ENCODE measurements at regions not wholly inside any gene's neighbourhood (a gene's known extent, or its start where the extent isn't known, plus 50 kb on each side); places are given as distances from the start of the nearest gene placed in this dataset.
"Not testable (repeated sequence)": the region's sequence is repeated elsewhere in the genome, so short reads cannot be mapped to it uniquely, and the experiment has no call there.

DNA sequence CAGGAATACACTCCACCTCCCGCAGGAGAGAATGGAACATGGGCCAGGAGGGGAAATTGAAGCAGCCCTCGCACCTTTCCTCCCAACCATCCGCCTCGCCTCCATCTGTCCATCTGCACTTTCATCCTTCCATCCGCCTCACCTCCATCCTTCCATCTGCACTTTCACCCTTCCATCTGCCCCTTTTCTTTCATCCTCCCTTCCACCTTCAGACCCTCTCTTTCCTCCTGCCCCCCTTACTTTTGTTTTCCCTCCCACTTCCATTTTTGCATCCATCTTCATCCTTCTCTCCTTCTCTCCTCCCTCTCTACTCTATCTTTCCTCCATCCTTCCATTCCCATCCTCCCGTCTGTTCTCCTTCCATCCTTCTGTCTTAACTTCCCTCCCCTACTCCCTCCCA, 92.2 kb upstream of the ZNF536 start:
- H3K27me3 ChIP-seq (ENCODE audit: control insufficient read depth, insufficient read depth, low read length) = no peaks in the 10 kb centered on the region
- no peaks in the 10 kb centered on the region for H3K36me3 ChIP-seq (replicated peaks; ENCODE audit: control insufficient read depth, insufficient read depth, low read length)
- H3K4me3 ChIP-seq (ENCODE audit: insufficient read depth, low read depth, low read length) = no peak overlapping the region
- no peak for DNase-seq

DNA sequence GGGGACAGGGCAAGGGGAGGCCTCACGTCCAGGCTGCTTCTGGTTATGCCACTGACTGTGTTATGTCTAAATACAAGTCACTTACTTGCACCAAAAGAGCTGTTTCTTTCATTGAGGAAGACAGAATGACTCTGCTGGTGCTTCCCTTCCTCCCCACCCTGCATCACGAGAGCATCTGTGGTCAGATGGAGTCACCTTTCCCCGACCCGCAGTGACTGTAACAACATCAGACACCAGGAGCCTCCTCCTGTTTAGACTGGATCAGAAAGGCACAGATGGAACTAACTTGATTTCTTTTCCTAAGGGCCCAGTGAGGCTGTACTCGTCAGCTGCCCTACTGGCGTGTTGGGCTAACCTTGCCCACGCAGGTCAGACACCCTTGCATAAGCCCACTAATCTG, 90.3 kb upstream of the ZNF536 start:
- no peak for DNase-seq
- no peak overlapping the region for H3K4me3 ChIP-seq (ENCODE audit: insufficient read depth, low read depth, low read length)
- no peaks in the 10 kb centered on the region for H3K36me3 ChIP-seq (replicated peaks; ENCODE audit: control insufficient read depth, insufficient read depth, low read length)
- no peaks in the 10 kb centered on the region for H3K27me3 ChIP-seq (ENCODE audit: control insufficient read depth, insufficient read depth, low read length)

DNA sequence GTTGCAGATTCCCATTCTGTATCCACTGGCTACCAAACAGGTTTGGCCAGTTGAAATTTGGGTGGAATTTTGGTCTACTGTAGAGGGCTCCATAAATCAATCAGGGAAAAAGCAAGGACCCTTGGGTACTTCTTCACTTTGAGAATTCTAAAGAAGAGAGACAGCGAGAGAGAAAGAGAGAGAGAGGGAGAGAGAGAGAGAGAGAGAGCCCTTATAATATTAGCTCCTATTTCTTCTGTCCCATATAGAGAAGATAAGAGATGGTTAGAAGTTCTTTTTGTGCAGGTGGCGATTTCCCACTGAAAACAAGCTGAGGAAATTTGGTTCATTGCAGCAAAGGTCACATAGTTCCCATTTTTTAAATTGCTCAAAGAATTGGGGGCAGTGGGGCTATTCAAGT, 88.6 kb upstream of the ZNF536 start:
- H3K4me3 ChIP-seq (ENCODE audit: insufficient read depth, low read depth, low read length) = no peak overlapping the region
- no peak for DNase-seq
- no peaks in the 10 kb centered on the region for H3K36me3 ChIP-seq (replicated peaks; ENCODE audit: control insufficient read depth, insufficient read depth, low read length)
- H3K27me3 ChIP-seq (ENCODE audit: control insufficient read depth, insufficient read depth, low read length) = no peaks in the 10 kb centered on the region

DNA sequence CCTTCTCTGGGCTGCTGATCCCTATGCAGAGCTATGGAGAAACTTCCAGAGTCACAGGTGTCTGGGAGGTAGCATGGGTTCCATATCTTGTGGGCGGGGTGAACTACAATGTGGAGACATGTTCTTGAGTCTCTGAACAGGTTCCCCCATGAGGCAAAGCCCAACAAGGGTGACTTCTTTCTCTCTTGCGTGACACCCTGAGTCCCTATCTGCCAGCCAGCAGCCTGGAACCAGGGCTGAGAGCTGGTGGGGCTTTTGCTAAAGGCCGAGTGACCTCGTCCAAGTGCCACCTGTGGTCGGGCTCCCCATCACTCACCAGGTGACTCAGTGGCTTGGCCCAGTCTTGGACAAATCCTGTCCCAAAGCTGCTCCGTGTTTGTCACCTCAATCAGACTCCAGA, 88.0 kb upstream of the ZNF536 start:
- DNase-seq = no peak
- no peak overlapping the region for H3K4me3 ChIP-seq (ENCODE audit: insufficient read depth, low read depth, low read length)
- H3K36me3 ChIP-seq (replicated peaks; ENCODE audit: control insufficient read depth, insufficient read depth, low read length) = no peaks in the 10 kb centered on the region
- no peaks in the 10 kb centered on the region for H3K27me3 ChIP-seq (ENCODE audit: control insufficient read depth, insufficient read depth, low read length)

DNA sequence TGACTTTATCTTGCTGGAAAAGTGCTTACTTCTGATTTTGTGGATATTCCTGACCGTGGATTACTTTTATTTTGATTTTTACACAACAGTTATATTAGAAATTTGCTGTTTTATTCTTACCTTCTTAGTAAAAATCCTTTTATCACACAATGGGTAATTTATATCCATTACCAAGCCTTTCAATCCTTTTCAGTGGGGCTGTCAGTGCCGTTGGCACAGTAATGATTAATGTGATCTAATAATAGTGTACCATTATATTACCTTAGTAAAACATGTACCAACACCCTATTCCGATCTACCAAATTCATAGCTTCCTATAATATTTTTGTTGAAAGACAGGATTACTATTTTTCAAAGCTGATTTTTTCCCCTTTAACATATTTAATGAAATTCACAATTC, 87.3 kb upstream of the ZNF536 start:
- no peaks in the 10 kb centered on the region for H3K36me3 ChIP-seq (replicated peaks; ENCODE audit: control insufficient read depth, insufficient read depth, low read length)
- no peak overlapping the region for H3K4me3 ChIP-seq (ENCODE audit: insufficient read depth, low read depth, low read length)
- DNase-seq = no peak
- no peaks in the 10 kb centered on the region for H3K27me3 ChIP-seq (ENCODE audit: control insufficient read depth, insufficient read depth, low read length)

DNA sequence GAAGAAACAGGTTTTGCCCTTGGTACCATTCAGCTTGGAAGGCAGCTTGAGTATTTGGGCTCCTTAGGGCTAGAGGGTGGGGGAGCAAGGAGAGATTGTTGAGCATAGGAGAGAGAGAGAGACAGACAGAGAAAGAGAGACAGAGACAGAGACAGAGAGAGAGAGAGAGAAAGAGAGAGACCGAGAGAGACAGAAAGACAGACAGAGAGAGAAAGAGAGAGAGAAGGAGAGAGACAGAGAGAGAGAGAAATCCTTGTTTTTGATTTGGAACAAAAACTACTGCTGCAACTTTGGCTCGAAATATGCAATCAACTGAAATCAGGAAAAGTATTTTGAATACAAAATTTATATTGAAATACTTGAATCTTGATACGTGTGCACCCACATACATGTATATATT, 85.8 kb upstream of the ZNF536 start:
- Histone ChIP-seq H3K36me3 (replicated peaks; ENCODE audit: control insufficient read depth, insufficient read depth, low read length) (no peaks in the 10 kb centered on the region), H3K4me3 (ENCODE audit: insufficient read depth, low read depth, low read length) (no peak overlapping the region), H3K27me3 (ENCODE audit: control insufficient read depth, insufficient read depth, low read length) (no peaks in the 10 kb centered on the region)
- no peak for DNase-seq

DNA sequence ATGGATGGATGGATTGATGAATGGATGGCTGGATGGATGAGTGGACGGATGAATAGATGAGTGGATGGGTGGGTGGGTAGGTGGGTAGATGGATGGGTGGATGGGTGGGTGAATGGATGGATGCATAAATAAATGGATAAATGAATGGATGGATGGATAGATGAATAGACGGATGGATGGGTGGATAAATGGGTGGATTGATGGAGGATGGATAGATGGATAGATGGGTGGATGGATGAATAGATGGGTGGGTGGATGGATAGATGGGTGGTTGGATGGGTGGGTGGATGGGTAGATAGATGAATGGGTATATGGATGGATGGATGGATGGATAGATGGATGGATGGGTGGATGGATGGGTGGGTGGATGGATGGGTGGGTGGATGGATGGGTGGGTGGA, 84.9 kb upstream of the ZNF536 start:
- no peak overlapping the region for H3K4me3 ChIP-seq (ENCODE audit: insufficient read depth, low read depth, low read length)
- no peaks in the 10 kb centered on the region for H3K36me3 ChIP-seq (replicated peaks; ENCODE audit: control insufficient read depth, insufficient read depth, low read length)
- no peak for DNase-seq
- H3K27me3 ChIP-seq (ENCODE audit: control insufficient read depth, insufficient read depth, low read length) = no peaks in the 10 kb centered on the region

DNA sequence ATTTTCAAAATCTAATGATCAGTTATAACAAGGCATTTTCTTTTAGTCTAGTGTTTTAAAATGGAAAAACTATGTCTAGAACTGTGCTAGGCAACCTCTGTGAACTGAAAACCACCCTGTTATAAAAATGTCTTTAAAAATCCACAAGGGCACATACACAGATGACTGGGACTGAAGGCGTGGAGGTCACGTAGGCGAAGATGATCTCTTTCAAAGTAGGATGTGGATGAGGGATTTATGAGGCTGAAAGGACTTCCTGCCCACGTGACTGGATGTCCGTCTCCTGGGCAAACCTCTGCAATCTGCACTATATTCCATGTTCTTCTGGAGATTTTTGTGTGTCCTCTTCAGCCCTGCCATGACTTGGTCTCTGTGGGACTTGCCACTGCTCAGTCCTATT, 84.2 kb upstream of the ZNF536 start:
- DNase-seq = no peak
- no peaks in the 10 kb centered on the region for H3K36me3 ChIP-seq (replicated peaks; ENCODE audit: control insufficient read depth, insufficient read depth, low read length)
- no peak overlapping the region for H3K4me3 ChIP-seq (ENCODE audit: insufficient read depth, low read depth, low read length)
- no peaks in the 10 kb centered on the region for H3K27me3 ChIP-seq (ENCODE audit: control insufficient read depth, insufficient read depth, low read length)

DNA sequence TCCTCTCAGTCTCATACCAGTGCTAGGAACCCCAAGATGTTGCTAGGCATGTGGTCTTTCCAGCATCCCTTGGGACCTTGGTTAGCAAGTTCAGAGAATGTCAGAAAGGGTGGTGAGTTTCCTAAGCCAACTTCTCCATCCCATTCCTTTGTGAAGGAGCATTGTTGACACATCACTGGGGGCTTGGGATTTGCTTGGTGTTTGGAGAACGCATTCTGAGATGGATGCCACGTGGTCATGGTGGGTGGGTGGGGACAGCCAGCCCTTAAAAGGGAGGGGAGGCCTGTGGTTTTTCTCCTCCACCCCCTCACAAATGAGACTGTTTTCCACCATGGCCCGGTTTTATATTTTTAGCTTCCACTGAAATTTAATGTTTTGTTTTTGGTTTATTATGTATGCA, 83.3 kb upstream of the ZNF536 start:
- Histone ChIP-seq H3K27me3 (ENCODE audit: control insufficient read depth, insufficient read depth, low read length) (no peaks in the 10 kb centered on the region), H3K36me3 (replicated peaks; ENCODE audit: control insufficient read depth, insufficient read depth, low read length) (no peaks in the 10 kb centered on the region), H3K4me3 (ENCODE audit: insufficient read depth, low read depth, low read length) (no peak overlapping the region)
- DNase-seq = no peak

DNA sequence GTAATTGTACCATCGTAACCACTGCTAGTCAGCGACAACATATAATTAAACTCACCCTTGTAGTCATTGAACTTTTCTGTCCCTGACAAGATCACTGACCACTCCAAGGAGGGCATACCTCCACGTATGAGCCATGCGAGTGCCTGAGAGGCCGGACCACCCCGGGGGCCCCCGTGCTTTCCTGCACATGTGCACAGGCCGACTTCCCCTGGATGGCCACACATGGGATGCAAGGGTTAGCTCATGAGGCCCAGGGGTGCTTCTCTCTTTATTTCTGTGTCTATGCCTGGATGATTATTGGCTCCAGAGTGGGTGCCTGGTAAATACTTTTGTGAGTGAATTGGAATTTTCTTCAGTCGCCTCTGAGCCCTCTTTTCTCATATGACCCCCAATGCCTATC, 82.8 kb upstream of the ZNF536 start:
- Histone ChIP-seq H3K4me3 (ENCODE audit: insufficient read depth, low read depth, low read length) (no peak overlapping the region), H3K36me3 (replicated peaks; ENCODE audit: control insufficient read depth, insufficient read depth, low read length) (no peaks in the 10 kb centered on the region), H3K27me3 (ENCODE audit: control insufficient read depth, insufficient read depth, low read length) (no peaks in the 10 kb centered on the region)
- no peak for DNase-seq

DNA sequence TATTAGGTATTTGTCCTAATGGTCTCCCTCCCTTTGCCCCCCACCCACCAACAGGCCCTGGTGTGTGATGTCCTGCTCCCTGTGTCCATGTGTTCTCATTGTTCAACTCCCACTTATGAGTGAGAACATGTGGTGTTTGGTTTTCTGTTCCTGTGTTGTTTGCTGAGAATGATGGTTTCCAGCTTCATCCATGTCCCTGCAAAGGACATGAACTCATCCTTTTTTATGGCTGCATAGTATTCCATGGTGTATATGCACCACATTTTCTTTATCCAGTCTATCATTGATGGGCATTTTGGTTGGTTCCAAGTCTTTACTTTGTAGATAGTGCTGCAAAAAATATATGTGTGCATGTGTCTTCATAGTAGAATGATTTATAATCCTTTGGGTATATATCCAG, 81.4 kb upstream of the ZNF536 start:
- not testable (repeated sequence) for DNase-seq; H3K4me3 ChIP-seq (ENCODE audit: insufficient read depth, low read depth, low read length); H3K27me3 ChIP-seq (ENCODE audit: control insufficient read depth, insufficient read depth, low read length); H3K36me3 ChIP-seq (replicated peaks; ENCODE audit: control insufficient read depth, insufficient read depth, low read length)

DNA sequence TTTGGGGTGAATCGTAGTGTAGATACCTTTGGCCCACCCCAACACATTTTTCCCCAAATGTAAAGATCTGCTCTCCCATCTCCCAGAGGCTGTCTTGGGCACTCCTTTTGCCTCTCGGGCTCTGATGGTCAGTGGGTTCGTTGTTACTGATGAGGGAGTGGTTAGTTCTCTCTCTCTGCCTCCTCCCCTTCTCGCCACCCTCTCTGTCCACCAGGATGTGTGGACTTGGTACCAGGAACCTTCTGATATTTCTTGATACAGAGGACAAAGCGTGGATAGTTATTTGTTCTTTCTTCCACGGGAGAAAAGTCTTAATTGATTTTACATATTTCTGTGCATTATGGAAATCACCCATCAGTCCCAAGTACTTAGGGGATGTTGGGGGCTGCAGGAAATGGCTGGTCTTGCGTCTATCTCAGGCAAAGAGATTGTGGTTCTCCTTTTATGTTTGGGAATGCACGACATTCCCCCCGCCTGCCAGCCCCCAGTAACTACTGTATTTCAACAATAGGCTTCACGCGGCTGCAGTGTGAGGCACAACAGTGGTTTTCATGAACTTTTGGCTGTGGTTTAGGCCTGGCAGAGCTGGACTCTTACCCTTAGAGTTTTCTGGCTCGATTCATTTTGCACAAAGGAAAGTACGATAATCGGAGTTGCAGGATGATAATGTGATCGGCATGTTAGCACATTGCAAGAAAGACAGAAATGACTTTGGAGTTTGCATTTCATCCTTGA, 79.0 kb upstream of the ZNF536 start:
- Histone ChIP-seq H3K36me3 (replicated peaks; ENCODE audit: control insufficient read depth, insufficient read depth, low read length) (no peaks in the 10 kb centered on the region), H3K27me3 (ENCODE audit: control insufficient read depth, insufficient read depth, low read length) (no peaks in the 10 kb centered on the region), H3K4me3 (ENCODE audit: insufficient read depth, low read depth, low read length) (no peak overlapping the region)
- no peak for DNase-seq

DNA sequence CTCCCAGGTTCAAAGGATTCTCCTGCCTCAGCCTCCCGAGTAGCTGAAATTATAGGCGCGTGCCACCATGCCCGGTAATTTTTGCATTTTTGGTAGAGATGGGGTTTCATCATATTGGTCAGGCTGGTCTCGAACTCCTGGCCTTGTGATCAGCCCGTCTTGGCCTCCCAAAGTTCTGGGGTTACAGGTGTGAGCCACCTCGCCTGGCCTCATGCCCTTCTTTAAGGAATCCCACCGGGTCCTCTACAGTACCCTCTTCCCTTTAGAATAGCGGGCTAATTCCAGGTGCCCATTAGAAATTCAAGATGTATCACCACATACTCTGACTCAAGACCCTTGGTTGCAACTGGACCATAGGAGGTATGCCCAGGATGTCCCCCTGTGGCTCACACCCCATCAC, 74.2 kb upstream of the ZNF536 start:
- no peaks in the 10 kb centered on the region for H3K27me3 ChIP-seq (ENCODE audit: control insufficient read depth, insufficient read depth, low read length)
- DNase-seq = no peak
- H3K36me3 ChIP-seq (replicated peaks; ENCODE audit: control insufficient read depth, insufficient read depth, low read length) = no peaks in the 10 kb centered on the region
- no peak overlapping the region for H3K4me3 ChIP-seq (ENCODE audit: insufficient read depth, low read depth, low read length)

DNA sequence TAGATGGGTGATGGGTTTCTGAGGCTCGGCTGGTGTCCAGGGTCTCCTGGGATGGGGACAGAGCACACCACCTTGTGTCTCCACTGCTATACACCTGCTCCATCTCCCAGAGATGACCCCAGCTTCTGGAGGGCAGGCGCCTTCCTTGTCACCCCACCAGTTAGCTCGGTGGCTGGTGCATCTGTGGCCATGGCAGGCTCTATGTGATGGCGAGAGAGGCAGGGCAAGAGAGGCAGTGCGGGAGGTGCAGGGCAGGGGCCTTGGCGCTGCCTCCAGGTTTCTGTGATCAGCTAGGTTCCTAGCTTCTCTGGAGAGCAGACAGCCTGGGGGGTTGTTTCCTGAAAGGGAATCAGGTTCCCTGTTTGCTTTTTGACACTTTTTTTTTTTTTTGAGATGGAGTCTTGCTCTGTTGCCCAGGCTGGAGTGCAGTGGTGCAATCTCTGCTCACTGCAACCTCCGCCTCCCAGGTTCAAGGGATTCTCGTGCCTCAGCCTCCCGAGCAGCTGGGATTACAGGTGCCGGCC, 69.0 kb upstream of the ZNF536 start:
- Histone ChIP-seq H3K36me3 (replicated peaks; ENCODE audit: control insufficient read depth, insufficient read depth, low read length) (no peaks in the 10 kb centered on the region), H3K27me3 (ENCODE audit: control insufficient read depth, insufficient read depth, low read length) (no peaks in the 10 kb centered on the region), H3K4me3 (ENCODE audit: insufficient read depth, low read depth, low read length) (no peak overlapping the region)
- no peak for DNase-seq

DNA sequence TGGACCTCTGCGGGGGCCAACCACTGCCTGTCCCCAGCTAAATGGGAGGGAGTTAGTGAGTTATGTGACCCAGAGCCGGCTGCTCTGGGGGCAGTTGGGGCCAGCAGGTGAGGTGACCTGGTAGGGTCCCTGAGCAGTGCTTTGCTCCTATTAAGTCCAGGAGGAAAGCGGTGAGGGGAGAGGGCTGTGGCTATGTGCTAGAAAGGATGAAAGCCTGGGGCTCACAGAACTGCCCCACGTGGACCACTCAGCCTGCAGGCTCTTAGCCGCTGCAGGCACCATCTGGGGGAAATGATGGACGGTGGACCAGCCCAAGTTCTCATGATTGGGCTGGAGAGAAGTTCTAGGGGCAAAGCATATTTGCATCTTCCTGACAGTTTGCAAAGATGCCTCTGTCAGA, 67.6 kb upstream of the ZNF536 start:
- DNase-seq = no peak
- H3K4me3 ChIP-seq (ENCODE audit: insufficient read depth, low read depth, low read length) = no peak overlapping the region
- H3K27me3 ChIP-seq (ENCODE audit: control insufficient read depth, insufficient read depth, low read length) = no peaks in the 10 kb centered on the region
- H3K36me3 ChIP-seq (replicated peaks; ENCODE audit: control insufficient read depth, insufficient read depth, low read length) = no peaks in the 10 kb centered on the region
